ENCODE measurements at regions not wholly inside any gene's neighbourhood (a gene's known extent, or its start where the extent isn't known, plus 50 kb on each side); places are given as distances from the start of the nearest gene placed in this dataset.

DNA sequence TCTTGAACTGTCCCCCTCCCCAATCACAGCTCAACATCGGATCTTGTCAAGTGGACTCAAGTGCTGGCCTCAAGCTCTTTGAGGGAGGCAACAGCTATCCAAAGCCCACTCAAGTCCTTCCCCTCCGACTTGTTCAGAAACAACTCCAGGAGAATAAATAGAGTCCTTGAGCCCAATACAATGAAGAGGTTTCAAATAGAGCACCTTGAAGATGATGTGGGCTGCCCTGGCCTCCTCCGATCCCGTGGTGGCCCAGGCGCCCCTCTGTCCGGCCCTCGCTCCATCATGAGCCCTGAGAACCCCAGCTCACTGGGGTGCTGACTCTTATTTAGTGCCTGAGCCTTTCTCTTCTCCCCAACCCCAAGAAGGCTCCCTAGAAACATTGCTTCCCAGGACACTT lies 164.3 kb upstream of the PMEPA1 start:
- peaks cover 3% of the 10 kb centered on the region for H3K9me3 Mint-ChIP-seq (ENCODE audit: unreplicated experiment)
- no peak overlapping the region for H3K27ac Mint-ChIP-seq (ENCODE audit: unreplicated experiment)
- H3K4me1 Mint-ChIP-seq (ENCODE audit: low read depth, unreplicated experiment): peaks cover 9% of the 10 kb centered on the region
- TF ChIP-seq, protein P1, sequence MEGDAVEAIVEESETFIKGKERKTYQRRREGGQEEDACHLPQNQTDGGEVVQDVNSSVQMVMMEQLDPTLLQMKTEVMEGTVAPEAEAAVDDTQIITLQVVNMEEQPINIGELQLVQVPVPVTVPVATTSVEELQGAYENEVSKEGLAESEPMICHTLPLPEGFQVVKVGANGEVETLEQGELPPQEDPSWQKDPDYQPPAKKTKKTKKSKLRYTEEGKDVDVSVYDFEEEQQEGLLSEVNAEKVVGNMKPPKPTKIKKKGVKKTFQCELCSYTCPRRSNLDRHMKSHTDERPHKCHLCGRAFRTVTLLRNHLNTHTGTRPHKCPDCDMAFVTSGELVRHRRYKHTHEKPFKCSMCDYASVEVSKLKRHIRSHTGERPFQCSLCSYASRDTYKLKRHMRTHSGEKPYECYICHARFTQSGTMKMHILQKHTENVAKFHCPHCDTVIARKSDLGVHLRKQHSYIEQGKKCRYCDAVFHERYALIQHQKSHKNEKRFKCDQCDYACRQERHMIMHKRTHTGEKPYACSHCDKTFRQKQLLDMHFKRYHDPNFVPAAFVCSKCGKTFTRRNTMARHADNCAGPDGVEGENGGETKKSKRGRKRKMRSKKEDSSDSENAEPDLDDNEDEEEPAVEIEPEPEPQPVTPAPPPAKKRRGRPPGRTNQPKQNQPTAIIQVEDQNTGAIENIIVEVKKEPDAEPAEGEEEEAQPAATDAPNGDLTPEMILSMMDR (IDR thresholded peaks at IDR 0.05; ENCODE audit: partially characterized antibody, unreplicated experiment): no peak
- DNase-seq: no peak
- H3K4me3 Mint-ChIP-seq (ENCODE audit: unreplicated experiment): no peak overlapping the region
- H3K27me3 Mint-ChIP-seq (ENCODE audit: unreplicated experiment): peaks cover 3% of the 10 kb centered on the region
- no peaks in the 10 kb centered on the region for H3K36me3 Mint-ChIP-seq (ENCODE audit: unreplicated experiment)

DNA sequence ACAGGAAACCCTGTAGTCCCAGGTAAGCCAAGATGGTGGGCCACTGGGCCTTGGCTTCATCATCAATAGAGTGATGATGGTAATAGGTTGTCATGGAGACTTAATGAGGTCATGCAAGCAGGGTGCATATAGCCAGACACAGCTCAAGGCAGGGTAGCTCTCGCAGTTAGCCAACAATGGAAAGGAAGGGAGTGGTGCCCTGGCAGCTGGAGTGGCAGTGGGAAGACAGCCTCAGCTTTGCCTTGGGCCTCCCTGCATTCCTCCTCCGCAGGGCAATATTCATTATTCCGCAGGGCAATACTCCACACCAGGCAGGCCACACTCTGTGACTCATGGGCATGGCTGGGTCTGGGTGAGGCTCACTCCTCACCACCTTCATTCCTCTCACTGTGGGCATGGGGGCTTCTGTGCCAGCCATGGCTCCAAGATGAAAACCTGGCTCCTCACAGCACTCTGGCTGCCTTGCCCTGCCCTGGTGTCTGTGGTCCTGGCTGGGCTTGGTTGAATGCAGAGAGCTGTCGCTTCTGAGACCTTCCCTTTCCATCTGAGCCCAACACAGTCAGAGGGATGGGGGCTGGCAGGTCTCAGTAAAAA lies 163.1 kb upstream of the PMEPA1 start:
- TF ChIP-seq, protein P1 (IDR thresholded peaks at IDR 0.05; ENCODE audit: partially characterized antibody, unreplicated experiment): no peak
- H3K36me3 Mint-ChIP-seq (ENCODE audit: unreplicated experiment): no peaks in the 10 kb centered on the region
- no peak for DNase-seq
- no peak overlapping the region for H3K4me3 Mint-ChIP-seq (ENCODE audit: unreplicated experiment)
- no peak overlapping the region for H3K27ac Mint-ChIP-seq (ENCODE audit: unreplicated experiment)
- peaks cover 3% of the 10 kb centered on the region for H3K9me3 Mint-ChIP-seq (ENCODE audit: unreplicated experiment)
- no peaks in the 10 kb centered on the region for H3K27me3 Mint-ChIP-seq (ENCODE audit: unreplicated experiment)
- peaks cover 9% of the 10 kb centered on the region for H3K4me1 Mint-ChIP-seq (ENCODE audit: low read depth, unreplicated experiment)

DNA sequence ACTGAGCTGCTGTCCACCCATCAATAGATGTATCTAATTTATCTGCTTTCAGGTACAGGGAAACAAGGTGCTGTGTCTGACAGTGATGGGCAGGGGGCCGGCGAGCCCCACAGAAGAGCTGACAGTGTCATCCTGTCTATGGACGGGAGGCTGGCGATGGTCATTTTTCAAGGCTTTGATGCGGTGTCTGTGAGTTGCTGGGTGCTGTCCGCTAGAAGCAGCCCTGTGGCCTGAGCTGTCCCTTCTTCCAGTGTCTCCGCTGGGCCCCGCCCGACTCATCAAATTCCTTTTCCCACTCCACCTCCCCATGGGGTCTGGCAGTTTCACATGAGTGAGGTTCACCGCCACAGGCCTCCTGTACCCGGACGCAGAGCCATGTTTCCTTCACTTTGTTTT lies 161.4 kb upstream of the PMEPA1 start:
- TF ChIP-seq, protein P1 (IDR thresholded peaks at IDR 0.05; ENCODE audit: partially characterized antibody, unreplicated experiment): no peak
- Mint-ChIP-seq H3K27me3 (ENCODE audit: unreplicated experiment) (no peaks in the 10 kb centered on the region), H3K9me3 (ENCODE audit: unreplicated experiment) (peaks cover 3% of the 10 kb centered on the region), H3K4me3 (ENCODE audit: unreplicated experiment) (no peak overlapping the region), H3K36me3 (ENCODE audit: unreplicated experiment) (no peaks in the 10 kb centered on the region), H3K4me1 (ENCODE audit: low read depth, unreplicated experiment) (peaks cover 6% of the 10 kb centered on the region), H3K27ac (ENCODE audit: unreplicated experiment) (no peak overlapping the region)
- no peak for DNase-seq

DNA sequence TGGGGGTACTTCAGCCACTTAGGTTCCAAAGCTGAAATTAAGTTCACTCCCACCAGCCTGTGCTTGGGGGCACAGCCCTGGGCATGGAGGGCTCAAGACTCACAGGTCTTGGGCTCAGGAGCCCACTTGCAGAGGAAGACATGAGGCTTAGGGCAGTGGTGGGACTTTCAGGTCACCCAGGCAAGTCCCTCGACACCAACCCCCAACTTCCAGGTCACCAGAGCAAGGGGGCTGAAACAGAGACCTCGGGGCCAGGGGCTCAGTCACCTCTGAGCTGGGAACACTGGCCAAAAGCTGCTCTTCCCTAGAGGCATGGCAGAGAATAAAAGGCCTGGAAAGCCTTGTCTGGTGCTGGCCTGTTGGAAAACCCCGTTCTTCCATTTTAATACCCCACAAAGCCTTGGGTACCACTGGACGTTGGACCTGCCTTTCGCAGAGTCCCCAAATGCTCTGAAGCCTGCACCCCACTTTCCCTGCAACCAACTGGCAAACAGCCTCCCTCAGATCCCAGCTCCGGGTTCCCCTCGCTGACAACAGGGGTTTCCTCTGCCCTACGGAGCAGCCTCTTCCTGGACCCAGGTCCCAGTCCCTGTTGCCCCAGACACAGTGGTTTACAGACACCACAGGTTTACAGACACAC lies 160.9 kb upstream of the PMEPA1 start:
- no peak for DNase-seq
- Mint-ChIP-seq H3K36me3 (ENCODE audit: unreplicated experiment) (no peaks in the 10 kb centered on the region), H3K27ac (ENCODE audit: unreplicated experiment) (no peak overlapping the region), H3K27me3 (ENCODE audit: unreplicated experiment) (no peaks in the 10 kb centered on the region), H3K9me3 (ENCODE audit: unreplicated experiment) (peaks cover 3% of the 10 kb centered on the region), H3K4me1 (ENCODE audit: low read depth, unreplicated experiment) (peaks cover 6% of the 10 kb centered on the region), H3K4me3 (ENCODE audit: unreplicated experiment) (no peak overlapping the region)
- TF ChIP-seq, protein P1 (IDR thresholded peaks at IDR 0.05; ENCODE audit: partially characterized antibody, unreplicated experiment): no peak

DNA sequence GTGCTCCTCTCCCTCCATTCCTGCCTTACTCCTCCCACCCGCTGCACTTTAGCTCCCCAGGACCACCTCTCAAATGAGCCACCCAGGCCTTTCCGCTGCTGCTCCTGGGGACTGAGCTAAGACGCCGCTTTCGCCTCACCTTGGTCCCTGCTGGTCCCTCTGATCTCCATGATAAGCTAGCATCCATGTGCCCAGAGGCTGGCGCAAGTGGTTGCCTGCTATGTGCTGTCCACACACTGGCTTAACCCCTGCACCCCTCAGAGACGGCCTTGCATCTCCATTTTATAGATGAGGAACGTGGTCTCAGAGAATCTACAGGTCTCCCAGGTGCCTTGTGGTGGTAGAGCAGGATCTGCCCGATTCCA lies 160.1 kb upstream of the PMEPA1 start:
- Mint-ChIP-seq H3K27me3 (ENCODE audit: unreplicated experiment) (no peaks in the 10 kb centered on the region), H3K4me3 (ENCODE audit: unreplicated experiment) (no peak overlapping the region), H3K4me1 (ENCODE audit: low read depth, unreplicated experiment) (peaks cover 6% of the 10 kb centered on the region), H3K27ac (ENCODE audit: unreplicated experiment) (no peak overlapping the region), H3K36me3 (ENCODE audit: unreplicated experiment) (no peaks in the 10 kb centered on the region), H3K9me3 (ENCODE audit: unreplicated experiment) (peaks cover 3% of the 10 kb centered on the region)
- DNase-seq: no peak
- TF ChIP-seq, protein P1 (IDR thresholded peaks at IDR 0.05; ENCODE audit: partially characterized antibody, unreplicated experiment): no peak

Data from glutamatergic neuron (in vitro differentiated cells).